ENCODE measurements at regions not wholly inside any gene's neighbourhood (a gene's known extent, or its start where the extent isn't known, plus 50 kb on each side); places are given as distances from the start of the nearest gene placed in this dataset.

DNA sequence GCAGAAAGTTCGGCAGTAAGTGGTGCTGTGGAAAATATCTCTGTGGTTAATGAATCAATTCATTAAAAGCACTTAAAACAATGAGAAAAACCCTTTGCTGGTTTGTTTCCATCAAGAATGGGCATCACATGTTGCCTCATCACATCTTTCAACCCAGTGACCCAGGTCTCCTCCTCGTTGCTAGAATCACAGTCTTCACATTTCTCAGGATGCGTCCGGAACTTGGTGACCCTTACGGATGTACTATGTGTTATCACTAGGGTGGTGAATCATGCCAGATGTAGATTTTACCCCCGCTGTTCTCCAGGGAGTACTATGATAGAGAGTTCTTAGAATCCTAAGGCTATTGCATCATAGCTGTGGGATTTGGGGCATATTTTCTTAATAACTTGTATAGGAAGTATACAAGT lies 217.9 kb upstream of the KLF4 start:
- TF ChIP-seq, protein P1, sequence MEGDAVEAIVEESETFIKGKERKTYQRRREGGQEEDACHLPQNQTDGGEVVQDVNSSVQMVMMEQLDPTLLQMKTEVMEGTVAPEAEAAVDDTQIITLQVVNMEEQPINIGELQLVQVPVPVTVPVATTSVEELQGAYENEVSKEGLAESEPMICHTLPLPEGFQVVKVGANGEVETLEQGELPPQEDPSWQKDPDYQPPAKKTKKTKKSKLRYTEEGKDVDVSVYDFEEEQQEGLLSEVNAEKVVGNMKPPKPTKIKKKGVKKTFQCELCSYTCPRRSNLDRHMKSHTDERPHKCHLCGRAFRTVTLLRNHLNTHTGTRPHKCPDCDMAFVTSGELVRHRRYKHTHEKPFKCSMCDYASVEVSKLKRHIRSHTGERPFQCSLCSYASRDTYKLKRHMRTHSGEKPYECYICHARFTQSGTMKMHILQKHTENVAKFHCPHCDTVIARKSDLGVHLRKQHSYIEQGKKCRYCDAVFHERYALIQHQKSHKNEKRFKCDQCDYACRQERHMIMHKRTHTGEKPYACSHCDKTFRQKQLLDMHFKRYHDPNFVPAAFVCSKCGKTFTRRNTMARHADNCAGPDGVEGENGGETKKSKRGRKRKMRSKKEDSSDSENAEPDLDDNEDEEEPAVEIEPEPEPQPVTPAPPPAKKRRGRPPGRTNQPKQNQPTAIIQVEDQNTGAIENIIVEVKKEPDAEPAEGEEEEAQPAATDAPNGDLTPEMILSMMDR (IDR thresholded peaks at IDR 0.05; ENCODE audit: low read depth, low read length), result no peak
- no peak for TF ChIP-seq EZH2phosphoT487 (IDR thresholded peaks at IDR 0.05; ENCODE audit: low read depth)
